GM23248 (cell line): ENCODE measurements at regions not wholly inside any gene's neighbourhood (a gene's known extent, or its start where the extent isn't known, plus 50 kb on each side); places are given as distances from the start of the nearest gene placed in this dataset.

ENCODE experiments used
- DNase-seq: peaks from one replicate; pipeline ENCODE4 v3.0.0-alpha.2; 2015
- H2AFZ ChIP-seq: fragments of 200-600 bp; sonication (generic); 2 replicates; pipeline ENCODE4 v1.6.1; 2016; ENCODE audit warnings: antibody characterized with exemption
- H3F3A ChIP-seq: fragments of 200-600 bp; sonication (generic); 2 replicates; pipeline ENCODE4 v1.6.1; 2016; ENCODE audit warnings: mild to moderate bottlenecking, antibody characterized with exemption, mixed run types; ENCODE audit not compliant: insufficient read depth
- H3K27ac ChIP-seq: fragments of 200-600 bp; sonication (generic); 2 replicates; pipeline ENCODE4 v1.5.1; 2016; ENCODE audit warnings: mild to moderate bottlenecking
- H3K27me3 ChIP-seq: fragments of 200-600 bp; sonication (generic); replicated peaks from 2 replicates; pipeline ENCODE4 v1.6.1; 2016; ENCODE audit warnings: mild to moderate bottlenecking; ENCODE audit not compliant: insufficient read depth
- H3K36me3 ChIP-seq: fragments of 200-600 bp; sonication (generic); 2 replicates; pipeline ENCODE4 v1.6.1; 2016; ENCODE audit warnings: low read depth, mild to moderate bottlenecking
- H3K4me1 ChIP-seq: fragments of 200-600 bp; sonication (generic); 2 replicates; pipeline ENCODE4 v1.6.1; 2016; ENCODE audit warnings: mild to moderate bottlenecking; ENCODE audit not compliant: insufficient read depth
- H3K4me2 ChIP-seq: fragments of 200-600 bp; sonication (generic); one replicate; pipeline ENCODE4 v1.6.1; 2016; ENCODE audit warnings: mild to moderate bottlenecking; ENCODE audit not compliant: unreplicated experiment
- H3K4me3 ChIP-seq: fragments of 200-600 bp; sonication (generic); 2 replicates; pipeline ENCODE4 v1.5.1; 2016; ENCODE audit warnings: mild to moderate bottlenecking
- H3K79me2 ChIP-seq: fragments of 200-600 bp; sonication (generic); 2 replicates; pipeline ENCODE4 v1.6.1; 2016; ENCODE audit warnings: mild to moderate bottlenecking; ENCODE audit not compliant: insufficient read depth
- H3K9ac ChIP-seq: fragments of 200-600 bp; sonication (generic); 2 replicates; pipeline ENCODE4 v1.6.1; 2016; ENCODE audit warnings: mild to moderate bottlenecking
- H3K9me2 ChIP-seq: fragments of 200-600 bp; sonication (generic); 2 replicates; pipeline ENCODE4 v1.6.1; 2016; ENCODE audit warnings: mixed run types, mild to moderate bottlenecking, moderate library complexity; ENCODE audit not compliant: insufficient read depth
- H3K9me3 ChIP-seq: fragments of 200-600 bp; sonication (generic); one replicate; pipeline ENCODE4 v1.6.1; 2017; ENCODE audit warnings: low read depth
- H4K20me1 ChIP-seq: fragments of 200-600 bp; sonication (generic); 2 replicates; pipeline ENCODE4 v1.6.0; 2016; ENCODE audit not compliant: insufficient read depth
- EZH2 ChIP-seq: fragments of 200-600 bp; sonication (generic); IDR thresholded peaks from 2 replicates; pipeline ENCODE4 v1.6.1; 2018; ENCODE audit warnings: antibody characterized with exemption, mild to moderate bottlenecking; ENCODE audit not compliant: insufficient read depth, poor library complexity, severe bottlenecking
- EZH2phosphoT487 ChIP-seq: fragments of 200-600 bp; sonication (generic); IDR thresholded peaks from 2 replicates; pipeline ENCODE4 v1.6.1; 2018; ENCODE audit warnings: antibody characterized with exemption, moderate library complexity, mild to moderate bottlenecking, low read depth; ENCODE audit not compliant: insufficient read depth
- WGBS, 2 experiments: methylation state at CpG; one replicate each; pipeline ENCODE4 v1.1.6; 2015 to 2017; ENCODE audit warnings: low lambda C conversion rate in 2 of 2, low coverage in 1 of 2; ENCODE audit errors: missing lambda C conversion rate in 2 of 2; 5-methylcytosine and 5-hydroxymethylcytosine counted together
- in situ Hi-C: fragments of 300-500 bp; cut with MboI; formaldehyde crosslinking; loops from 2 replicates; pipeline ENCODE4 v1.15.0; 2020

DNA sequence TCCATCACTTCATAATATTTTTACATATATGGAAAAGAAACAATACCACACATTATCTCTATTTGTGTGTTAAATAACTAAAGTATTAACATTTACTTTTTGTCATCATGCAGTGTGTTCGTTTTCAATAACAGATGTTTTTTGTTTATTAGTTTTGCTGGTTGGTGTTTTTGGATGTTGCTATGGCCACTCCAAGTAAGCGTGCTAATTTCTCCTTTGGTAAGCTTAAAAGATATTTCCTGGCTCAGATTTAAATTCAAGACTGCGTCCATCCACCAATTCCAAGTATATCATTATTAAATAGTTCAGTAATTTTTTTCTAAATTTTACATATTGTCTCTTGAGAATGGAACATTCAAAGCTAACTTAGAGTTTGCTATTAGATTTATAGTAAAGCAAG, 235.4 kb upstream of the IL1RAPL1 start:
- Histone ChIP-seq H4K20me1 (no peaks in the 10 kb centered on the region), H3K4me3 (no peak overlapping the region), H3K4me2 (no peak overlapping the region), H2AFZ (no peak overlapping the region), H3K27ac (no peak overlapping the region), H3F3A (no peaks in the 10 kb centered on the region), H3K36me3 (no peaks in the 10 kb centered on the region), H3K79me2 (no peaks in the 10 kb centered on the region), H3K4me1 (no peaks in the 10 kb centered on the region), H3K27me3 (no peaks in the 10 kb centered on the region), H3K9ac (no peak overlapping the region), H3K9me3 (no peaks in the 10 kb centered on the region), H3K9me2 (no peaks in the 10 kb centered on the region)
- TF ChIP-seq EZH2phosphoT487 (no peak), EZH2 (no peak)
- no peak for DNase-seq
- in situ Hi-C loops = no loop called here
- WGBS, 2 experiments = 3 to 9% methylated on average over 3 of the region's 3 CpGs

DNA sequence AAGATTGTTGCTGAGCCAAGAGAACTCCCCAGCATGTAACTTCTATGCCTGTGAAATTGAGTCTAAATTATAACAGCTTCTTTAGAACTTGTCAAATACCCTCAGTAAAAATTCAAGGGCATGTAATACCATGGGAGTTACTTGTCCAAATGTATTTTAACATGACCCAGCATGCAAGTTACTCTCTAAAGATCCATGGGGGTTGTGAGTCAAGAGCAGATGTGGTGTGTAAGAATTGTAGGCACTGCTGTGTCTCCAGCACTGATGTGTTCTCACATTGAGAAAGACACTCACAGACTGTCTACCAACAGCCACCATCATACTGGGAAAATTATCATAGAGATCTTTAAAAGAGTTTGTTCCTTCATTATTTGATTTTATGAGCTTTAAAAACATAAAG, 237.4 kb upstream of the IL1RAPL1 start:
- in situ Hi-C loops = no loop called here
- Histone ChIP-seq H3K27ac (no peak overlapping the region), H2AFZ (no peak overlapping the region), H3F3A (no peaks in the 10 kb centered on the region), H3K9me3 (no peaks in the 10 kb centered on the region), H3K27me3 (no peaks in the 10 kb centered on the region), H3K79me2 (no peaks in the 10 kb centered on the region), H4K20me1 (no peaks in the 10 kb centered on the region), H3K36me3 (no peaks in the 10 kb centered on the region), H3K9ac (no peak overlapping the region), H3K4me2 (no peak overlapping the region), H3K9me2 (no peaks in the 10 kb centered on the region), H3K4me3 (no peak overlapping the region), H3K4me1 (no peaks in the 10 kb centered on the region)
- no peak for DNase-seq
- TF ChIP-seq EZH2phosphoT487 (no peak), EZH2 (no peak)

DNA sequence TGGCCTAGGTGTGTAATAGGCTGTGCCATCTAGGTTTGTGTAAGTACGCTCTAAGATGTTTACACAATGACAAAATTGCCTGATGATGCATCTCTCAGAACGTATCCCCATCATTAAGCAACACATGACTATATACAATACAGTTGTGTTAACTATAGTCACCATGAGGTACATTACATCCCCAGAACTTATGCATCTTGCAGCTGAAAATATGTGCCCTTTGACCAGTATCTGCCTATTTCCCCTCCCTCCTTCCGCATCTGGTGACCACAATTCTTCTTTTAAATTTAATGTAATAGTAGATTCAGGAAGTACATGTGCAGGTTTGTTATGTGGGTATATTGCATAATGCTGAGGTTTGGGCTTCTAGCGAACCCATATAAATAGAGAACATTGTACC, 239.8 kb upstream of the IL1RAPL1 start:
- no peak overlapping the region for H3K9ac ChIP-seq
- H2AFZ ChIP-seq = no peak overlapping the region
- no peaks in the 10 kb centered on the region for H3K4me1 ChIP-seq
- H4K20me1 ChIP-seq = no peaks in the 10 kb centered on the region
- no peak overlapping the region for H3K4me3 ChIP-seq
- no peaks in the 10 kb centered on the region for H3K79me2 ChIP-seq
- no peak overlapping the region for H3K4me2 ChIP-seq
- no peaks in the 10 kb centered on the region for H3K36me3 ChIP-seq
- no peaks in the 10 kb centered on the region for H3K9me2 ChIP-seq
- TF ChIP-seq EZH2phosphoT487 (no peak), EZH2 (no peak)
- WGBS, 2 experiments = 51 to 52% methylated on average over 3 to 4 of the region's 4 CpGs
- H3K9me3 ChIP-seq = no peaks in the 10 kb centered on the region
- DNase-seq = no peak
- H3K27ac ChIP-seq = no peak overlapping the region
- in situ Hi-C loops = no loop called here
- no peaks in the 10 kb centered on the region for H3F3A ChIP-seq
- H3K27me3 ChIP-seq = no peaks in the 10 kb centered on the region

DNA sequence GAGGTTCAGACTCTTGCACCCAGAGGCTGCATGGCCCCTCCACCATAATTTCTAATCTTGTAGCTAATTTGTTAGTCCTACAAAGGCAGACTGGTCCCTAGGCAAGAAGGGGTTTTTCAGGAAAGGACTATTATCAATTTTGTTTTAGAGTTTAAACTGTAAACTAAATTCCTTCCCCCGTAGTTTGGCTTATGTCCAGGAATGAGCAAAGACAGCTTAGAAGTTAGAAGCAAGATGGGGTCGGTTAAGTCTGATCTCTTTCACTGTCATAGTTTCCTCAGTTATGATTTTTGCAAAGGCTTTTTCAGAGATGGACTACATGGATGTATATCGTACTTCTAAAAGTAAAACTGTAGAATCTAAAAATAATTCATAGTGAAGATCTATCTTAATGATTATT, 258.1 kb upstream of the IL1RAPL1 start:
- Histone ChIP-seq H3K36me3 (no peaks in the 10 kb centered on the region), H3K9ac (no peak overlapping the region), H3K4me2 (no peak overlapping the region), H3K27me3 (no peaks in the 10 kb centered on the region), H2AFZ (no peak overlapping the region), H3K79me2 (no peaks in the 10 kb centered on the region), H3K4me1 (no peaks in the 10 kb centered on the region), H3K4me3 (no peak overlapping the region), H3K9me2 (no peaks in the 10 kb centered on the region), H3K27ac (no peak overlapping the region), H3F3A (no peaks in the 10 kb centered on the region), H3K9me3 (no peaks in the 10 kb centered on the region), H4K20me1 (no peaks in the 10 kb centered on the region)
- WGBS, 2 experiments = 11 to 13% methylated on average over 3 of the region's 3 CpGs
- in situ Hi-C loops = no loop called here
- no peak for DNase-seq
- TF ChIP-seq EZH2phosphoT487 = no peak
- no peak for TF ChIP-seq EZH2

DNA sequence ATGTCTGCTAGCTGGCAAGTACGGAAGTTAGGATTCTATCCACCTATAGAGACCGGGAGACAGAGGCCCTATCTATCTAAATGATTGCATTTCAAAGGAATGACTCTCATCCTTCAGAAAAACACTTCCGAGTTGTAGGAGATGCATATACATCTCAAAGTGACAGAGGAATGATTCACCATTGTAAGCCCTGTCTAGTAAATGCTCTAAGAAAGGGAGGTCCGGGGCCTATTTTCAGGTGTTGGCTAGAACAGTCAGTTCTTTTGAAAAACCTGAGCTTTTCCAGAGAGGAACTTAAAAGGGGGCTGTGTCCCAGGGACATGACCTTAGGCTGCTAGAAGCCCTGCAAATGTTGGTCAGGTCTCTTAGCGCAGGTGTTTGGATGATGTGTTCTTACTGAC, 262.9 kb upstream of the IL1RAPL1 start:
- no peaks in the 10 kb centered on the region for H4K20me1 ChIP-seq
- no peak overlapping the region for H3K4me3 ChIP-seq
- no peak overlapping the region for H3K9ac ChIP-seq
- in situ Hi-C loops = no loop called here
- no peaks in the 10 kb centered on the region for H3K9me3 ChIP-seq
- H3K27me3 ChIP-seq = no peaks in the 10 kb centered on the region
- no peak for DNase-seq
- WGBS, 2 experiments = 12 to 16% methylated on average over 4 to 5 of the region's 5 CpGs
- H3K4me1 ChIP-seq = no peaks in the 10 kb centered on the region
- TF ChIP-seq EZH2phosphoT487 (no peak), EZH2 (no peak)
- H2AFZ ChIP-seq = no peak overlapping the region
- no peaks in the 10 kb centered on the region for H3K9me2 ChIP-seq
- H3K79me2 ChIP-seq = no peaks in the 10 kb centered on the region
- H3F3A ChIP-seq = no peaks in the 10 kb centered on the region
- no peak overlapping the region for H3K27ac ChIP-seq
- no peaks in the 10 kb centered on the region for H3K36me3 ChIP-seq
- H3K4me2 ChIP-seq = no peak overlapping the region
